Astrocyte of the spinal cord (primary cell): ENCODE measurements at regions not wholly inside any gene's neighbourhood (a gene's known extent, or its start where the extent isn't known, plus 50 kb on each side); places are given as distances from the start of the nearest gene placed in this dataset.

ENCODE experiments used
- DNase-seq: peaks from one replicate; pipeline ENCODE4 v3.0.0; 2011; ENCODE audit warnings: low read depth, low spot score
- H3K4me3 ChIP-seq: 2 replicates; pipeline ENCODE4 v1.5.1; 2011; ENCODE audit warnings: low read depth, mild to moderate bottlenecking, low read length, moderate library complexity
- CTCF ChIP-seq: IDR thresholded peaks from 2 replicates; pipeline ENCODE4 v1.5.1; 2012; ENCODE audit warnings: low read depth, mild to moderate bottlenecking, low read length, inconsistent platforms
- in situ Hi-C: cut with HindIII; loops from 2 replicates; pipeline ENCODE4 v1.10.0; 2017; ENCODE audit warnings: low sequenced_read_pairs

GRCh38 chr1:80806431-80806830 lies 994.3 kb upstream of the ADGRL2 start:
- H3K4me3 ChIP-seq: no peak overlapping the region
- in situ Hi-C loops: no loop called here
- no peak for DNase-seq
- TF ChIP-seq CTCF: no peak

- H3K4me3 ChIP-seq: no peak overlapping the region
- DNase-seq: no peak
- no peak for TF ChIP-seq CTCF
- in situ Hi-C loops: no loop called here
Observed at GRCh38 chr1:80801695-80802094, 999.0 kb upstream of the ADGRL2 start.

- no peak overlapping the region for H3K4me3 ChIP-seq
- DNase-seq: no peak
- in situ Hi-C loops: no loop called here
- TF ChIP-seq CTCF: no peak
Observed at GRCh38 chr1:80799457-80799856, 1001.3 kb upstream of the ADGRL2 start.

- TF ChIP-seq CTCF: no peak
- in situ Hi-C loops: no loop called here
- DNase-seq: no peak
- H3K4me3 ChIP-seq: no peak overlapping the region
Observed at GRCh38 chr1:80779275-80779674, 1021.5 kb upstream of the ADGRL2 start.

GRCh38 chr1:80778094-80778840 lies 1022.5 kb upstream of the ADGRL2 start:
- H3K4me3 ChIP-seq: no peak overlapping the region
- no peak for TF ChIP-seq CTCF
- in situ Hi-C loops: no loop called here
- no peak for DNase-seq

GRCh38 chr1:80776266-80776665 lies 1024.5 kb upstream of the ADGRL2 start:
- no peak for DNase-seq
- in situ Hi-C loops: no loop called here
- H3K4me3 ChIP-seq: no peak overlapping the region
- no peak for TF ChIP-seq CTCF
